IMR-90 (cell line): ENCODE measurements at regions not wholly inside any gene's neighbourhood (a gene's known extent, or its start where the extent isn't known, plus 50 kb on each side); places are given as distances from the start of the nearest gene placed in this dataset.

Experiments
- ATAC-seq: fragments of 200-7000 bp; cut with Tn5 transposase; 2 replicates; pipeline ENCODE4 v1.9.1; 2020; ENCODE audit warnings: low read depth, mild to moderate bottlenecking, moderate library complexity
- BruUV-seq: library from RNA; stranded (reverse); fragments of 400-500 nt; replicated peaks from 2 replicates; lab custom pipeline; 2021; lab: Mats Ljungman, UMichigan
- CTCF ChIA-PET: fragments of 300-600 bp; formaldehyde crosslinking; extraction: SDS; loops from one replicate; lab custom pipeline; 2021; ENCODE audit warnings: antibody characterized with exemption; lab: Yijun Ruan, JAX
- POLR2A ChIA-PET: fragments of 300-600 bp; sonication (Branson Sonifier 250); formaldehyde crosslinking; loops from one replicate; lab custom pipeline; 2022; ENCODE audit warnings: antibody characterized with exemption; ENCODE audit not compliant: unreplicated experiment; lab: Charles Lee
- DNase-seq: peaks from one replicate; pipeline ENCODE4 v3.0.0; 2013
- H2AFZ ChIP-seq: replicated peaks from 2 replicates; pipeline ENCODE3; 2013; ENCODE audit warnings: low read length, mild to moderate bottlenecking; ENCODE audit not compliant: poor library complexity
- H2AK5ac ChIP-seq: 2 replicates; pipeline ENCODE4 v1.6.1; 2013; ENCODE audit warnings: low read depth, low read length, inconsistent platforms
- H2AK9ac ChIP-seq: replicated peaks from 2 replicates; pipeline ENCODE3; 2013; ENCODE audit warnings: mild to moderate bottlenecking, low read depth, low read length, moderate library complexity; ENCODE audit not compliant: poor library complexity
- H2BK120ac ChIP-seq: 2 replicates; pipeline ENCODE4 v1.6.1; 2013; ENCODE audit warnings: low read depth, low read length, inconsistent platforms
- H2BK15ac ChIP-seq: 3 replicates; pipeline ENCODE4 v1.6.1; 2013; ENCODE audit warnings: low read depth, low read length, inconsistent platforms
- H2BK20ac ChIP-seq: 2 replicates; pipeline ENCODE4 v1.6.1; 2013; ENCODE audit warnings: low read depth, mild to moderate bottlenecking, inconsistent platforms, low read length, moderate library complexity
- H2BK5ac ChIP-seq: 2 replicates; pipeline ENCODE4 v1.6.1; 2013; ENCODE audit warnings: mild to moderate bottlenecking, low read depth, low read length, inconsistent platforms; ENCODE audit not compliant: poor library complexity, severe bottlenecking
- H3K14ac ChIP-seq: replicated peaks from 2 replicates; pipeline ENCODE4 v1.6.1; 2013; ENCODE audit warnings: low read depth, low read length, inconsistent platforms
- H3K18ac ChIP-seq: 2 replicates; pipeline ENCODE4 v1.6.1; 2013; ENCODE audit warnings: low read depth, low read length, control low read depth
- H3K23ac ChIP-seq: 2 replicates; pipeline ENCODE4 v1.6.1; 2013; ENCODE audit warnings: low read depth, low read length, inconsistent platforms
- H3K27ac ChIP-seq: 2 replicates; pipeline ENCODE4 v1.5.1; 2013; ENCODE audit warnings: mild to moderate bottlenecking, control low read depth, low read length; ENCODE audit not compliant: insufficient read depth
- H3K27me3 ChIP-seq: 2 replicates; pipeline ENCODE4 v1.6.1; 2013; ENCODE audit warnings: low read length; ENCODE audit not compliant: control insufficient read depth, insufficient read depth
- H3K36me3 ChIP-seq: 2 replicates; pipeline ENCODE4 v1.6.1; 2013; ENCODE audit warnings: low read length, mixed read lengths; ENCODE audit not compliant: control insufficient read depth, insufficient read depth
- H3K4ac ChIP-seq: 2 replicates; pipeline ENCODE4 v1.6.1; 2013; ENCODE audit warnings: low read depth, low read length, inconsistent platforms
- H3K4me1 ChIP-seq: 2 replicates; pipeline ENCODE4 v1.6.1; 2013; ENCODE audit warnings: low read length, mixed read lengths; ENCODE audit not compliant: control insufficient read depth, insufficient read depth
- H3K4me2 ChIP-seq: 2 replicates; pipeline ENCODE4 v1.6.1; 2013; ENCODE audit warnings: low read depth, mild to moderate bottlenecking, control low read depth, low read length, moderate library complexity
- H3K4me3 ChIP-seq: 2 replicates; pipeline ENCODE4 v1.5.1; 2013; ENCODE audit warnings: low read depth, mild to moderate bottlenecking, control low read depth, low read length, moderate library complexity; ENCODE audit not compliant: insufficient read depth
- H3K56ac ChIP-seq: 2 replicates; pipeline ENCODE4 v1.6.1; 2013; ENCODE audit warnings: low read length, inconsistent platforms; ENCODE audit not compliant: insufficient read depth; ENCODE audit errors: extremely low read depth
- H3K79me1 ChIP-seq, 2 experiments: 2 replicates each; pipeline ENCODE4 v1.6.1; 2013; ENCODE audit warnings: low read length in 2 of 2, inconsistent platforms in 1 of 2, low read depth in 1 of 2
- H3K9ac ChIP-seq: 2 replicates; pipeline ENCODE4 v1.6.1; 2013; ENCODE audit warnings: low read depth, low read length, control low read depth
- H3K9me1 ChIP-seq: 2 replicates; pipeline ENCODE4 v1.6.1; 2013; ENCODE audit warnings: low read length, inconsistent platforms; ENCODE audit not compliant: insufficient read depth
- H3K9me3 ChIP-seq: 2 replicates; pipeline ENCODE4 v1.6.1; 2013; ENCODE audit warnings: low read length; ENCODE audit not compliant: control insufficient read depth, insufficient read depth
- H4K20me1 ChIP-seq: 2 replicates; pipeline ENCODE4 v1.6.1; 2013; ENCODE audit warnings: low read length, inconsistent platforms; ENCODE audit not compliant: insufficient read depth
- H4K5ac ChIP-seq: 2 replicates; pipeline ENCODE4 v1.6.1; 2013; ENCODE audit warnings: mild to moderate bottlenecking, low read depth, low read length, control low read depth
- H4K8ac ChIP-seq, 2 experiments: 2 replicates each; pipeline ENCODE4 v1.6.1; 2013; ENCODE audit warnings: low read depth in 2 of 2, low read length in 2 of 2, control low read depth in 1 of 2, inconsistent platforms in 1 of 2
- H4K91ac ChIP-seq: 2 replicates; pipeline ENCODE4 v1.6.1; 2013; ENCODE audit warnings: low read depth, low read length, inconsistent platforms; ENCODE audit not compliant: insufficient read depth
- BHLHE40 ChIP-seq: fragments of 150-350 bp; IDR thresholded peaks from 2 replicates; pipeline ENCODE4 v1.6.1; 2016; ENCODE audit warnings: mild to moderate bottlenecking, low read depth, low read length
- CEBPB ChIP-seq: IDR thresholded peaks from 2 replicates; pipeline ENCODE4 v1.6.1; 2012; ENCODE audit warnings: low read depth, low read length, improper control_type of control experiment
- CHD1 ChIP-seq: IDR thresholded peaks from 2 replicates; pipeline ENCODE4 v1.6.1; 2012; ENCODE audit warnings: low read depth, low read length, improper control_type of control experiment
- FOS ChIP-seq: fragments of 150-350 bp; IDR thresholded peaks from 2 replicates; pipeline ENCODE4 v1.6.1; 2016; ENCODE audit warnings: low read depth, low read length
- MAFK ChIP-seq: IDR thresholded peaks from 2 replicates; pipeline ENCODE4 v1.6.1; 2012; ENCODE audit warnings: low read depth, low read length, improper control_type of control experiment
- MAZ ChIP-seq: IDR thresholded peaks from 2 replicates; pipeline ENCODE4 v1.6.1; 2012; ENCODE audit warnings: low read depth, mild to moderate bottlenecking, low read length, improper control_type of control experiment, moderate library complexity, borderline replicate concordance
- MXI1 ChIP-seq: IDR thresholded peaks from 2 replicates; pipeline ENCODE4 v1.6.1; 2012; ENCODE audit warnings: low read depth, mild to moderate bottlenecking, low read length, moderate library complexity, borderline replicate concordance
- NFE2L2 ChIP-seq: fragments of 150-350 bp; IDR thresholded peaks from 2 replicates; pipeline ENCODE4 v1.6.1; 2016; ENCODE audit warnings: low read depth, mild to moderate bottlenecking, low read length
- POLR2A ChIP-seq: IDR thresholded peaks from 2 replicates; pipeline ENCODE4 v1.6.1; 2012; ENCODE audit warnings: mild to moderate bottlenecking, low read depth, low read length
- RAD21 ChIP-seq: IDR thresholded peaks from 2 replicates; pipeline ENCODE4 v1.6.1; 2012; ENCODE audit warnings: low read length, improper control_type of control experiment
- RCOR1 ChIP-seq: IDR thresholded peaks from 2 replicates; pipeline ENCODE4 v1.6.1; 2012; ENCODE audit warnings: mild to moderate bottlenecking, low read length, improper control_type of control experiment; ENCODE audit not compliant: insufficient replicate concordance
- RFX5 ChIP-seq: IDR thresholded peaks from 2 replicates; pipeline ENCODE4 v1.8.0; 2012; ENCODE audit warnings: low read depth, mild to moderate bottlenecking, low read length, moderate library complexity
- SMC3 ChIP-seq: fragments of 150-350 bp; IDR thresholded peaks from 2 replicates; pipeline ENCODE4 v1.6.1; 2016; ENCODE audit warnings: low read depth, mild to moderate bottlenecking, antibody characterized with exemption, low read length, moderate library complexity
- WGBS, 2 experiments: methylation state at CpG; one replicate each; pipeline versions ENCODE4 v1.1.5 to v1.1.7; 2013; ENCODE audit warnings: missing lambda C conversion rate in 2 of 2; ENCODE audit not compliant: insufficient read length in 1 of 2; ENCODE audit errors: extremely low coverage in 2 of 2; 5-methylcytosine and 5-hydroxymethylcytosine counted together
- dilution Hi-C: fragments of 300-500 bp; cut with HindIII; formaldehyde crosslinking; loops from one replicate; pipeline ENCODE4 v1.14.3; 2018; ENCODE audit warnings: low sequenced_read_pairs; ENCODE audit not compliant: unreplicated experiment
- in situ Hi-C: fragments of 300-500 bp; cut with MboI; formaldehyde crosslinking; loops from 3 replicates; pipeline ENCODE4 v1.14.3; 2019; ENCODE audit warnings: low sequenced_read_pairs, inconsistent platforms, mixed read lengths
- intact Hi-C: fragments of 100-400 bp; cut with micrococcal nuclease; formaldehyde crosslinking; loops from 2 replicates; pipeline ENCODE4 v1.10.0; 2022
- TF ChIP-seq, protein P1 (sequence below): conservative IDR thresholded peaks from 2 replicates; pipeline ENCODE4 v1.5.1; 2012; ENCODE audit warnings: mild to moderate bottlenecking, low read depth, low read length, improper control_type of control experiment
- TF ChIP-seq, protein P2 (sequence below): fragments of 150-350 bp; IDR thresholded peaks from 2 replicates; pipeline ENCODE4 v1.6.1; 2016; ENCODE audit warnings: low read depth, mild to moderate bottlenecking, low read length, moderate library complexity, borderline replicate concordance
- TF ChIP-seq, protein P3 (sequence below): fragments of 150-350 bp; IDR thresholded peaks from 2 replicates; pipeline ENCODE4 v1.6.1; 2017; ENCODE audit warnings: mild to moderate bottlenecking, antibody characterized with exemption, low read length, low read depth

DNA sequence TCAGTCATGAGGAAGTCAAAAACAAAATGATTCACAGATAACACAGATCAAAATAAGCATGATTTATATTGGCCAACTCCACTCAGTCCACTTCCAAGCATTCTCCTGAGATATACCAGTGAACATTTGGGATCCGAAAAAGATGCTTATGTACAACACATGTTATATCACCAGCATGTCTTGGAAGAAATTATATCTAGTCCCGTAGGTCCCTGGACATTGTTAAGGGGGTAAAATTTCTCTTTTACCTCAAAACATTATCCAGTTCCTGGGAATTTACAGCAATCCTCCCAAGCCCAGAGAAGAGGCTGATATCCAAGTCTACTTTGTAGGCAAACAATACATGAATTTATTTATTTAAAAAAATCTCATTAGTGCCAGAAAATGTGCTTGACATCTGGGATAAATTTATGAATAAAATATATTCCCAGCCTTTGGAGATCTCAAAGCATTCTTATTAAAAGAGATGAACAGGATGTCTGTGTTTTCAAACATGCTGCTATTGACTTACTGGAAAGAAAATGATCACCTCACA is 582.2 kb upstream of the ZWINT start:
- H3K4ac ChIP-seq, result no peak overlapping the region
- no peak overlapping the region for H2BK120ac ChIP-seq
- H3K79me1 ChIP-seq, result no peaks in the 10 kb centered on the region
- no peaks in the 10 kb centered on the region for H3K27me3 ChIP-seq
- no peak overlapping the region for H3K4me3 ChIP-seq
- no peak overlapping the region for H4K5ac ChIP-seq
- H3K36me3 ChIP-seq, result no peaks in the 10 kb centered on the region
- H3K9me3 ChIP-seq, result peaks cover 4% of the 10 kb centered on the region; the same call in 1 of the 2 replicates
- no peak overlapping the region for H2AK5ac ChIP-seq
- no peak overlapping the region for H3K18ac ChIP-seq
- no peak overlapping the region for H4K91ac ChIP-seq
- H2BK20ac ChIP-seq, result no peak overlapping the region
- dilution Hi-C loops (no loop called here), intact Hi-C loops (no loop called here), in situ Hi-C loops (no loop called here)
- no peak overlapping the region for H3K23ac ChIP-seq
- H3K4me1 ChIP-seq, result no peaks in the 10 kb centered on the region
- H3K4me2 ChIP-seq, result no peak overlapping the region
- H3K56ac ChIP-seq, result no peak overlapping the region
- no peak overlapping the region for H2BK5ac ChIP-seq
- ChIA-PET POLR2A (no interaction called here), CTCF (no interaction called here)
- no peak overlapping the region for H3K9ac ChIP-seq
- H2AFZ ChIP-seq, result no peak overlapping the region
- ATAC-seq (no peak), DNase-seq (no peak)
- H2BK15ac ChIP-seq, result no peak overlapping the region
- no peak overlapping the region for H3K14ac ChIP-seq
- no peaks in the 10 kb centered on the region for H4K20me1 ChIP-seq
- no peak for TF ChIP-seq BHLHE40
- TF ChIP-seq, protein P1, sequence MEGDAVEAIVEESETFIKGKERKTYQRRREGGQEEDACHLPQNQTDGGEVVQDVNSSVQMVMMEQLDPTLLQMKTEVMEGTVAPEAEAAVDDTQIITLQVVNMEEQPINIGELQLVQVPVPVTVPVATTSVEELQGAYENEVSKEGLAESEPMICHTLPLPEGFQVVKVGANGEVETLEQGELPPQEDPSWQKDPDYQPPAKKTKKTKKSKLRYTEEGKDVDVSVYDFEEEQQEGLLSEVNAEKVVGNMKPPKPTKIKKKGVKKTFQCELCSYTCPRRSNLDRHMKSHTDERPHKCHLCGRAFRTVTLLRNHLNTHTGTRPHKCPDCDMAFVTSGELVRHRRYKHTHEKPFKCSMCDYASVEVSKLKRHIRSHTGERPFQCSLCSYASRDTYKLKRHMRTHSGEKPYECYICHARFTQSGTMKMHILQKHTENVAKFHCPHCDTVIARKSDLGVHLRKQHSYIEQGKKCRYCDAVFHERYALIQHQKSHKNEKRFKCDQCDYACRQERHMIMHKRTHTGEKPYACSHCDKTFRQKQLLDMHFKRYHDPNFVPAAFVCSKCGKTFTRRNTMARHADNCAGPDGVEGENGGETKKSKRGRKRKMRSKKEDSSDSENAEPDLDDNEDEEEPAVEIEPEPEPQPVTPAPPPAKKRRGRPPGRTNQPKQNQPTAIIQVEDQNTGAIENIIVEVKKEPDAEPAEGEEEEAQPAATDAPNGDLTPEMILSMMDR, result no peak
- no peak for TF ChIP-seq RAD21
- TF ChIP-seq NFE2L2, result no peak
- TF ChIP-seq CEBPB, result no peak
- no peak for TF ChIP-seq CHD1
- no peak for TF ChIP-seq RFX5
- no peak for TF ChIP-seq MAFK
- TF ChIP-seq SMC3, result no peak
- no peak for TF ChIP-seq MAZ
- TF ChIP-seq, protein P2, sequence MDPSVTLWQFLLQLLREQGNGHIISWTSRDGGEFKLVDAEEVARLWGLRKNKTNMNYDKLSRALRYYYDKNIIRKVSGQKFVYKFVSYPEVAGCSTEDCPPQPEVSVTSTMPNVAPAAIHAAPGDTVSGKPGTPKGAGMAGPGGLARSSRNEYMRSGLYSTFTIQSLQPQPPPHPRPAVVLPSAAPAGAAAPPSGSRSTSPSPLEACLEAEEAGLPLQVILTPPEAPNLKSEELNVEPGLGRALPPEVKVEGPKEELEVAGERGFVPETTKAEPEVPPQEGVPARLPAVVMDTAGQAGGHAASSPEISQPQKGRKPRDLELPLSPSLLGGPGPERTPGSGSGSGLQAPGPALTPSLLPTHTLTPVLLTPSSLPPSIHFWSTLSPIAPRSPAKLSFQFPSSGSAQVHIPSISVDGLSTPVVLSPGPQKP, result no peak
- no peak for TF ChIP-seq RCOR1
- TF ChIP-seq POLR2A, result no peak
- TF ChIP-seq FOS, result no peak
- TF ChIP-seq, protein P3, sequence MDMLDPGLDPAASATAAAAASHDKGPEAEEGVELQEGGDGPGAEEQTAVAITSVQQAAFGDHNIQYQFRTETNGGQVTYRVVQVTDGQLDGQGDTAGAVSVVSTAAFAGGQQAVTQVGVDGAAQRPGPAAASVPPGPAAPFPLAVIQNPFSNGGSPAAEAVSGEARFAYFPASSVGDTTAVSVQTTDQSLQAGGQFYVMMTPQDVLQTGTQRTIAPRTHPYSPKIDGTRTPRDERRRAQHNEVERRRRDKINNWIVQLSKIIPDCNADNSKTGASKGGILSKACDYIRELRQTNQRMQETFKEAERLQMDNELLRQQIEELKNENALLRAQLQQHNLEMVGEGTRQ, result no peak
- no peak for TF ChIP-seq MXI1
- no peak overlapping the region for H3K27ac ChIP-seq
- no TSS peak for BruUV-seq
- no peak overlapping the region for H4K8ac ChIP-seq
- no peak overlapping the region for H2AK9ac ChIP-seq
- no CpG with 5 or more reads among the region's 2 CpGs for WGBS, 2 experiments
- H3K9me1 ChIP-seq, result no peaks in the 10 kb centered on the region
